Fibroblast of lung (primary cell): ENCODE measurements at regions not wholly inside any gene's neighbourhood (a gene's known extent, or its start where the extent isn't known, plus 50 kb on each side); places are given as distances from the start of the nearest gene placed in this dataset.

Experiments
- CTCF ChIP-seq, 2 donors: IDR thresholded peaks in 1 of 2; conservative IDR thresholded peaks in 1 of 2; 1 replicate in 1 of 2; 2 replicates in 1 of 2; pipeline ENCODE4 v1.5.1; 2011 to 2012; ENCODE audit warnings: low read length in 2 of 2, control low read depth in 1 of 2, inconsistent platforms in 1 of 2, low read depth in 1 of 2, mild to moderate bottlenecking in 1 of 2
- EZH2 ChIP-seq: IDR thresholded peaks from 2 replicates; pipeline ENCODE4 v1.5.1; 2012; ENCODE audit warnings: low read length, control low read depth, mild to moderate bottlenecking; ENCODE audit errors: missing control alignments

GRCh38 chr2:175804122-175804521 lies 197.9 kb downstream of the LNPK start:
- TF ChIP-seq CTCF (conservative IDR thresholded peaks at IDR 0.05 in 1 of 2, IDR thresholded peaks at IDR 0.05 in 1 of 2; ENCODE audit: low read depth in 1 of 2, low read length in 2 of 2), result no peak
- TF ChIP-seq EZH2, result no peak
